ENCODE measurements at regions not wholly inside any gene's neighbourhood (a gene's known extent, or its start where the extent isn't known, plus 50 kb on each side); places are given as distances from the start of the nearest gene placed in this dataset.

DNA sequence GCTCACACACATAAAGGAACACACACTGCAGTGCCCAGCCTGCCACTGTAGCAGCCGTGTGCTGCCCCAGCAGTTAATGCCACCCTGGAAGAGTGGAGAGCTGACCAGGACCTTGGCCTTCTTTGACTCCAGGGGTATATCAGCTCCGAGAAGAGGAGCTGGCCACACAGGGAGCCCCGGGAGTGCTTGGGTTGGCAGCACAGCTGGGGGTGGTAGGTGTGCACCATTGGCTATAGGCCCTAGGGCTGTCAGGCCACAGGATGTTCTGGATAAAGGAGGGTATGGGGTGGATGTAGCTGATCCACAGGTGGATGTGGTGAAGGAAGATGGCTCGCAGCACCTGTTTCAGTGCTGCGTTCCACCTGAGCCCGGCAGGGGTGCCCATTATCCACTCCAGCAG lies 640.5 kb downstream of the PLPP3 start (continued):
- TF ChIP-seq SP1 (IDR thresholded peaks at IDR 0.05; ENCODE audit: low read depth, low read length) (no peak), GABPA (IDR thresholded peaks at IDR 0.05; ENCODE audit: borderline replicate concordance, insufficient read depth, low read length) (no peak), NRF1 (IDR thresholded peaks at IDR 0.05; ENCODE audit: low read depth, low read length) (no peak), CREB1 (IDR thresholded peaks at IDR 0.05) (no peak), RNF2 (IDR thresholded peaks at IDR 0.05; ENCODE audit: borderline replicate concordance, low read depth, low read length, missing control alignments, poor library complexity, severe bottlenecking) (no peak), BRCA1 (IDR thresholded peaks at IDR 0.05; ENCODE audit: low read depth, low read length) (no peak)
